Stimulated activated CD8-positive, alpha-beta memory T cell treated with anti-CD3 and anti-CD28 coated beads, Interleukin-15, amount 100 ng/mL, for 24 hours (primary cell): ENCODE measurements at regions not wholly inside any gene's neighbourhood (a gene's known extent, or its start where the extent isn't known, plus 50 kb on each side); places are given as distances from the start of the nearest gene placed in this dataset.

Experiments used
- DNase-seq: peaks from one replicate; pipeline ENCODE4 v3.0.0-alpha.2; 2020; ENCODE audit warnings: low read depth

GRCh38 chr7:98040626-98041360 lies 50.8 kb upstream of the OCM2 start:
- DNase-seq, result no peak

GRCh38 chr7:98046816-98047215 lies 56.8 kb upstream of the OCM2 start:
- DNase-seq, result no peak

GRCh38 chr7:98049034-98049433 lies 57.6 kb upstream of the LMTK2 start:
- no peak for DNase-seq

GRCh38 chr7:98051118-98051744 lies 55.4 kb upstream of the LMTK2 start:
- DNase-seq, result peak; percentile 10

- no peak for DNase-seq
These were observed 52.1 kb upstream of the LMTK2 start for GRCh38 chr7:98054585-98054984.

- DNase-seq, result no peak
These were observed 50.1 kb upstream of the LMTK2 start for GRCh38 chr7:98056580-98056979.
